ENCODE measurements at regions not wholly inside any gene's neighbourhood (a gene's known extent, or its start where the extent isn't known, plus 50 kb on each side); places are given as distances from the start of the nearest gene placed in this dataset.

DNA sequence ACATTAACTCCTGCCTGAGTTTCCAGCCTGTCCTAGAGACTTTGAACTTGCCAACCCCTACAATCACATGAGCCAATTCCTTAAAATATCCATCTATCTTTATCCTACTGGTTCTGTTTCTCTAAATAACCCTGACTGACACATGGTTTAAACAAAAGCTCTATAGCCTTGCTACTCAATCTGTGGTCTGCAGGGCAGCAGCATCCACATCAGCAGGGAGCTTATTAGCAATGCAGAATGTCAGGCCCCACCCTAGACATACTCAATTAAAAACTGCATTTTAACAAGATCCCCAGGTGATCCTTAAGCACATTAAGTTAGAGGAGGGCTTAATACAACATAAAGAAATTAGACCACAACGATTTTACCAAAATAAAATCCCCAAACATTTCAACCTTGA lies 108.3 kb upstream of the CPSF6 start:
- DNase-seq, result no peak
- no peaks in the 10 kb centered on the region for H3K4me1 ChIP-seq
- H3K9me3 ChIP-seq (replicated peaks), result peaks cover 8% of the 10 kb centered on the region
- peaks cover 12% of the 10 kb centered on the region for H3K27me3 ChIP-seq (ENCODE audit: low read depth)
- H3K36me3 ChIP-seq, result no peaks in the 10 kb centered on the region
- no peak overlapping the region for H3K27ac ChIP-seq (replicated peaks)
- intact Hi-C loops (cut with micrococcal nuclease), result no loop called here
- TF ChIP-seq, protein P1, sequence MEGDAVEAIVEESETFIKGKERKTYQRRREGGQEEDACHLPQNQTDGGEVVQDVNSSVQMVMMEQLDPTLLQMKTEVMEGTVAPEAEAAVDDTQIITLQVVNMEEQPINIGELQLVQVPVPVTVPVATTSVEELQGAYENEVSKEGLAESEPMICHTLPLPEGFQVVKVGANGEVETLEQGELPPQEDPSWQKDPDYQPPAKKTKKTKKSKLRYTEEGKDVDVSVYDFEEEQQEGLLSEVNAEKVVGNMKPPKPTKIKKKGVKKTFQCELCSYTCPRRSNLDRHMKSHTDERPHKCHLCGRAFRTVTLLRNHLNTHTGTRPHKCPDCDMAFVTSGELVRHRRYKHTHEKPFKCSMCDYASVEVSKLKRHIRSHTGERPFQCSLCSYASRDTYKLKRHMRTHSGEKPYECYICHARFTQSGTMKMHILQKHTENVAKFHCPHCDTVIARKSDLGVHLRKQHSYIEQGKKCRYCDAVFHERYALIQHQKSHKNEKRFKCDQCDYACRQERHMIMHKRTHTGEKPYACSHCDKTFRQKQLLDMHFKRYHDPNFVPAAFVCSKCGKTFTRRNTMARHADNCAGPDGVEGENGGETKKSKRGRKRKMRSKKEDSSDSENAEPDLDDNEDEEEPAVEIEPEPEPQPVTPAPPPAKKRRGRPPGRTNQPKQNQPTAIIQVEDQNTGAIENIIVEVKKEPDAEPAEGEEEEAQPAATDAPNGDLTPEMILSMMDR (IDR thresholded peaks at IDR 0.05; ENCODE audit: borderline replicate concordance), result no peak
- H3K4me3 ChIP-seq, result no peak overlapping the region

- TF ChIP-seq, protein P1 (IDR thresholded peaks at IDR 0.05; ENCODE audit: borderline replicate concordance), result no peak
- peaks cover 26% of the 10 kb centered on the region for H3K9me3 ChIP-seq (replicated peaks)
- H3K4me3 ChIP-seq, result no peak overlapping the region
- H3K27me3 ChIP-seq (ENCODE audit: low read depth), result peaks cover 12% of the 10 kb centered on the region
- H3K36me3 ChIP-seq, result no peaks in the 10 kb centered on the region
- DNase-seq, result no peak
- H3K27ac ChIP-seq (replicated peaks), result no peak overlapping the region
- H3K4me1 ChIP-seq, result no peaks in the 10 kb centered on the region
- intact Hi-C loops (cut with micrococcal nuclease), result no loop called here
Observed at GRCh38 chr12:69136931-69137613, 102.3 kb upstream of the CPSF6 start.

GRCh38 chr12:69141074-69141473 lies 98.3 kb upstream of the CPSF6 start:
- H3K4me3 ChIP-seq, result no peak overlapping the region
- H3K9me3 ChIP-seq (replicated peaks), result peaks cover 26% of the 10 kb centered on the region
- DNase-seq, result no peak
- TF ChIP-seq, protein P1 (IDR thresholded peaks at IDR 0.05; ENCODE audit: borderline replicate concordance), result no peak
- no peaks in the 10 kb centered on the region for H3K4me1 ChIP-seq
- no peaks in the 10 kb centered on the region for H3K27me3 ChIP-seq (ENCODE audit: low read depth)
- H3K27ac ChIP-seq (replicated peaks), result no peak overlapping the region
- H3K36me3 ChIP-seq, result no peaks in the 10 kb centered on the region
- intact Hi-C loops (cut with micrococcal nuclease), result no loop called here

DNA sequence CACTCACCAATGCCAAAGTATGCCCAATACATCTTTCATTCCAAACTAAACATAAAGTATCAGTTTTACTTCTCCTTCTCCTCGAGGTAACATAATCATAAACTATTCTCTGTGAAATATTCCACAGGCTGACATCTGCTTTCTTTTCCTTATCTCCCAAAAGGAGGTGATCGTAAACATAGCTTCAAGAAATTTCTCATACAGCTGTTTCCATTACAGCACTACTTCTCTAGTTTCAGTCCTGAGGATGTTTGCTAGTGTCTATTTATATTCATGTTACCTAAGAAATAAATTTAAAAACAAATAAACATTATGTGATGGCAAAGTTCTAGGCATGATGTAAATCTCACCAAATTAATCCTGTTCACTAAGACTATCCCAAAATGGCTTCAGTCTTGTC lies 90.1 kb upstream of the CPSF6 start:
- intact Hi-C loops (cut with micrococcal nuclease), result no loop called here
- no peaks in the 10 kb centered on the region for H3K4me1 ChIP-seq
- no peak overlapping the region for H3K27ac ChIP-seq (replicated peaks)
- no peaks in the 10 kb centered on the region for H3K9me3 ChIP-seq (replicated peaks)
- no peak for DNase-seq
- no peaks in the 10 kb centered on the region for H3K27me3 ChIP-seq (ENCODE audit: low read depth)
- TF ChIP-seq, protein P1 (IDR thresholded peaks at IDR 0.05; ENCODE audit: borderline replicate concordance), result no peak
- no peaks in the 10 kb centered on the region for H3K36me3 ChIP-seq
- H3K4me3 ChIP-seq, result no peak overlapping the region

GRCh38 chr12:69150083-69150795 lies 89.1 kb upstream of the CPSF6 start:
- intact Hi-C loops (cut with micrococcal nuclease), result loop anchor here (5.0 kb wide), 1 partner anchor 102 kb away; no protein-coding TSS in a partner anchor

More at GRCh38 chr12:69150083-69150795, 89.1 kb upstream of the CPSF6 start:
- TF ChIP-seq, protein P1 (IDR thresholded peaks at IDR 0.05; ENCODE audit: borderline replicate concordance), result no peak
- no peaks in the 10 kb centered on the region for H3K9me3 ChIP-seq (replicated peaks)
- H3K36me3 ChIP-seq, result no peaks in the 10 kb centered on the region
- no peaks in the 10 kb centered on the region for H3K27me3 ChIP-seq (ENCODE audit: low read depth)
- no peak overlapping the region for H3K27ac ChIP-seq (replicated peaks)
- H3K4me1 ChIP-seq, result no peaks in the 10 kb centered on the region
- DNase-seq, result no peak
- H3K4me3 ChIP-seq, result no peak overlapping the region
